PFSK-1 (cell line): ENCODE measurements at regions not wholly inside any gene's neighbourhood (a gene's known extent, or its start where the extent isn't known, plus 50 kb on each side); places are given as distances from the start of the nearest gene placed in this dataset.

Experiments used
- FOXP2 ChIP-seq: optimal IDR thresholded peaks from 2 replicates; pipeline ENCODE3; 2011; ENCODE audit warnings: borderline replicate concordance, control low read depth, inconsistent platforms; ENCODE audit not compliant: insufficient read depth; ENCODE audit errors: extremely low read length, extremely low read depth
- POLR2AphosphoS5 ChIP-seq: IDR thresholded peaks from 2 replicates; pipeline ENCODE4 v1.6.1; 2012; ENCODE audit warnings: low read depth, mild to moderate bottlenecking, control low read depth, low read length, moderate library complexity
- REST ChIP-seq, 2 experiments: IDR thresholded peaks; 2 replicates each; pipeline versions ENCODE4 v1.6.1 to v1.8.0; 2011 to 2012; ENCODE audit warnings: low read depth in 2 of 2, low read length in 2 of 2, control low read depth in 1 of 2, inconsistent platforms in 1 of 2, mild to moderate bottlenecking in 1 of 2, moderate library complexity in 1 of 2; ENCODE audit not compliant: insufficient read depth in 1 of 2
- SIN3A ChIP-seq: IDR thresholded peaks from 2 replicates; pipeline ENCODE4 v1.6.1; 2012; ENCODE audit warnings: mild to moderate bottlenecking, low read length, moderate library complexity, borderline replicate concordance; ENCODE audit not compliant: insufficient read depth
- TAF1 ChIP-seq: IDR thresholded peaks from 2 replicates; pipeline ENCODE4 v1.6.1; 2012; ENCODE audit warnings: low read length, control low read depth, borderline replicate concordance; ENCODE audit not compliant: insufficient read depth

- TF ChIP-seq POLR2AphosphoS5, result no peak
- no peak for TF ChIP-seq TAF1
- no peak for TF ChIP-seq SIN3A
- TF ChIP-seq FOXP2, result no peak
- TF ChIP-seq REST (IDR thresholded peaks at IDR 0.05; ENCODE audit: insufficient read depth in 1 of 2, low read depth in 2 of 2, low read length in 2 of 2), result no peak
Measured at GRCh38 chr5:27706832-27707231, 668.4 kb upstream of the CDH9 start.

GRCh38 chr5:27705661-27706060 lies 667.3 kb upstream of the CDH9 start:
- no peak for TF ChIP-seq SIN3A
- no peak for TF ChIP-seq POLR2AphosphoS5

GRCh38 chr5:27701931-27702903 lies 663.8 kb upstream of the CDH9 start:
- TF ChIP-seq TAF1 (no peak), SIN3A (no peak), POLR2AphosphoS5 (no peak), REST (IDR thresholded peaks at IDR 0.05; ENCODE audit: insufficient read depth in 1 of 2, low read depth in 2 of 2, low read length in 2 of 2) (no peak)

GRCh38 chr5:27700526-27700925 lies 662.1 kb upstream of the CDH9 start:
- no peak for TF ChIP-seq REST (IDR thresholded peaks at IDR 0.05; ENCODE audit: insufficient read depth in 1 of 2, low read depth in 2 of 2, low read length in 2 of 2)
- TF ChIP-seq POLR2AphosphoS5, result no peak
- no peak for TF ChIP-seq SIN3A
- TF ChIP-seq FOXP2, result no peak
- no peak for TF ChIP-seq TAF1

- TF ChIP-seq POLR2AphosphoS5 (no peak), TAF1 (no peak), REST (IDR thresholded peaks at IDR 0.05; ENCODE audit: insufficient read depth in 1 of 2, low read depth in 2 of 2, low read length in 2 of 2) (no peak), SIN3A (no peak), FOXP2 (no peak)
Measured at GRCh38 chr5:27682600-27682999, 644.2 kb upstream of the CDH9 start.
